Astrocyte (in vitro differentiated cells and primary cell): ENCODE measurements at regions not wholly inside any gene's neighbourhood (a gene's known extent, or its start where the extent isn't known, plus 50 kb on each side); places are given as distances from the start of the nearest gene placed in this dataset.

Source experiments
- CTCF ChIP-seq: IDR thresholded peaks from 2 replicates; pipeline ENCODE4 v1.5.1; 2011; ENCODE audit warnings: low read depth, mild to moderate bottlenecking, inconsistent platforms, low read length, moderate library complexity; ENCODE audit not compliant: insufficient read depth
- EZH2 ChIP-seq: IDR thresholded peaks from 2 replicates; pipeline ENCODE4 v1.6.1; 2012; ENCODE audit warnings: mild to moderate bottlenecking, low read length, inconsistent platforms; ENCODE audit not compliant: insufficient read depth

- TF ChIP-seq CTCF, result no peak
- TF ChIP-seq EZH2, result no peak
Observed at GRCh38 chr2:128631698-128632500, 313.2 kb upstream of the HS6ST1 start.
